AG09309 (cell line): ENCODE measurements at regions not wholly inside any gene's neighbourhood (a gene's known extent, or its start where the extent isn't known, plus 50 kb on each side); places are given as distances from the start of the nearest gene placed in this dataset.

Source experiments
- DNase-seq: peaks from one replicate; pipeline ENCODE4 v3.0.0-alpha.2; 2010; ENCODE audit warnings: low read depth
- H3K4me3 ChIP-seq: 2 replicates; pipeline ENCODE4 v1.5.1; 2011; ENCODE audit warnings: mild to moderate bottlenecking, low read depth, low read length, moderate library complexity; ENCODE audit not compliant: control insufficient read depth
- TF ChIP-seq, protein P1 (sequence below): IDR thresholded peaks from 2 replicates; pipeline ENCODE4 v1.5.1; 2011; ENCODE audit warnings: mild to moderate bottlenecking, low read depth, low read length, inconsistent platforms; ENCODE audit not compliant: insufficient read depth, control insufficient read depth; ENCODE audit errors: missing control alignments

DNA sequence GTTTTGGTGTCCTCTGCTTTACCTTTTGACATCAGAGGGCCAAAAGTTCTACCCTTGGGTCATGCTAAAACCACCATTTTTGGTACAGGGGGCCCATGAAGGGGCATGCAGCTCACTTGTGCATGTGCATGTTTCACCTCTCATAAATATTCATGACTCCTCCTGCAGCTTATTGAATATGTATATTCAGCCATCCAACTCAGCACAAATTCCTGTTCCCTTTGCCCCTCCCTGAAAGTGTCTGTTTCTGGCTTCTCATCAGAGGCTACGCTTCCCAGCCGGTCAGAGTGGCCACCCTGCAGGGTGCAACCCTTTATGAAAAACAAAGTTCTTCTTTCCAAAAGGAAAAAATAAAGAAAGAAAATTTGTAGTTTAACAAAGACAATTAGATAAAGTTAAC lies 82.3 kb upstream of the UQCRFS1 start:
- no peak for DNase-seq
- TF ChIP-seq, protein P1, sequence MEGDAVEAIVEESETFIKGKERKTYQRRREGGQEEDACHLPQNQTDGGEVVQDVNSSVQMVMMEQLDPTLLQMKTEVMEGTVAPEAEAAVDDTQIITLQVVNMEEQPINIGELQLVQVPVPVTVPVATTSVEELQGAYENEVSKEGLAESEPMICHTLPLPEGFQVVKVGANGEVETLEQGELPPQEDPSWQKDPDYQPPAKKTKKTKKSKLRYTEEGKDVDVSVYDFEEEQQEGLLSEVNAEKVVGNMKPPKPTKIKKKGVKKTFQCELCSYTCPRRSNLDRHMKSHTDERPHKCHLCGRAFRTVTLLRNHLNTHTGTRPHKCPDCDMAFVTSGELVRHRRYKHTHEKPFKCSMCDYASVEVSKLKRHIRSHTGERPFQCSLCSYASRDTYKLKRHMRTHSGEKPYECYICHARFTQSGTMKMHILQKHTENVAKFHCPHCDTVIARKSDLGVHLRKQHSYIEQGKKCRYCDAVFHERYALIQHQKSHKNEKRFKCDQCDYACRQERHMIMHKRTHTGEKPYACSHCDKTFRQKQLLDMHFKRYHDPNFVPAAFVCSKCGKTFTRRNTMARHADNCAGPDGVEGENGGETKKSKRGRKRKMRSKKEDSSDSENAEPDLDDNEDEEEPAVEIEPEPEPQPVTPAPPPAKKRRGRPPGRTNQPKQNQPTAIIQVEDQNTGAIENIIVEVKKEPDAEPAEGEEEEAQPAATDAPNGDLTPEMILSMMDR, result no peak
- H3K4me3 ChIP-seq, result no peak overlapping the region

DNA sequence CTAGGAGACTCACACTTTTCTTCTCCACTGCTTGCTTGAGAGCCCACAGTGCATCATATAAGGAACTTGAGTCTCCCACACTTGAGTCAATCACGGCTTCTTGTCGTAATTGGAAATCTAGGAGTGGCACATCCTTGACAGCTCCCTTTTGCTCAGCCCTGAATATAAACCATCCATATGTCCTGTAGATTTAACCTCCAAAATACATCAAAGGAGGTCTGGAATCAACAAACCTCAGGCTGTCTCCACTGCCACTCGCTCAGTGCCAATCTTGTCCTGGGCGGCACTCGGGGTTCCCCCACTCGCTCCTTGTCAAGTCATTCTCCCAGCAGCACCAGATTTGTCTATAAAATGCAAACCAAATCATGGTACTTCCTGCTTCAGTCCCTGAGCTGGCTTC lies 84.4 kb upstream of the UQCRFS1 start:
- DNase-seq, result no peak
- TF ChIP-seq, protein P1, result no peak
- H3K4me3 ChIP-seq, result no peak overlapping the region

DNA sequence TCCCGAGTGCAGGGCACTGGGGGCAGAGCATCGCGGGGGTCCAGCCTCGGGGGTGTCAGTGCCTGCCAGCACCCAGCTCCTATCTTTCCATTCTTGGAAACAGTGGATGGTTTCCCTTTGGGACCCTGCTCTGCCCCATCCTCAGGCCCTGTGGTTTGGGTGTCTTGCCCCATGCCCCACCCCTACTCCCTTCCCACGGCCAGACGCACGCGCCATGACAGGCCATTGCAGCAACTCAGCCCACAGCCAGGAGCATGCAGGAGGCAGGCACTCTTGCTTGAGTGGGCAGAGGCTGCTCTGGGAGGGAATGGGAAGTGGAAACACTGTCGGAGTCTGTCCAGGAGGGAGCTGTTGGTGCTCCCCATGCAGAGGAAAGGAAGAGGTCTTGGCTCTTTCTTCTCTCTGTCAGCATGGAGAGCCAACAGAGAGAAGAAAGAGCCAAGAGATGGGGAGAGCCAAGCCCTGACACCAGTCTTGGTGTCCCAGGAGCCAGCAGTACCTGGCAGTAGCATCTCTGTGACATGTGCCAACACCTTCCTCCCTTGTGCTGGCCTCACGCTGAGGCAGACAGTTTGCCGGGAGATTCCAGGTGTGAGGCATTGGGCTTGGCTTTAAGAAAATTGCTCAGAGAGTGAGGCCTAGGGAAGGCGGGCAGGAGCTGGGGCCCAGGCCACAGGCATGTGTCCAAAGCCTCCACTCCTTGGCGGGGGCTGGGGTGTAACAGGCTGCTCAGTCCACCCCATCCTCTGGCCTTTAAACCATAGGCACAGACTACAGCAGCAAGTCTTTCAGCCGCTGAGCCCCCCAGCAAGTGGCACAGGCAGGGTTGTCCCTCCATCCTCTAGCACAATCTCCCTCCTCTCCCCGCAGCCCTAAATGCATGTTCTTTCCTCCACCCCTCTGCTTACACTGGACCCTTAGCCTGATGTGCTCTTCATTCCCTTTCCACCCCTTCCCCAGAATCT lies 86.7 kb upstream of the UQCRFS1 start:
- TF ChIP-seq, protein P1, result no peak
- no peak overlapping the region for H3K4me3 ChIP-seq
- DNase-seq, result no peak

DNA sequence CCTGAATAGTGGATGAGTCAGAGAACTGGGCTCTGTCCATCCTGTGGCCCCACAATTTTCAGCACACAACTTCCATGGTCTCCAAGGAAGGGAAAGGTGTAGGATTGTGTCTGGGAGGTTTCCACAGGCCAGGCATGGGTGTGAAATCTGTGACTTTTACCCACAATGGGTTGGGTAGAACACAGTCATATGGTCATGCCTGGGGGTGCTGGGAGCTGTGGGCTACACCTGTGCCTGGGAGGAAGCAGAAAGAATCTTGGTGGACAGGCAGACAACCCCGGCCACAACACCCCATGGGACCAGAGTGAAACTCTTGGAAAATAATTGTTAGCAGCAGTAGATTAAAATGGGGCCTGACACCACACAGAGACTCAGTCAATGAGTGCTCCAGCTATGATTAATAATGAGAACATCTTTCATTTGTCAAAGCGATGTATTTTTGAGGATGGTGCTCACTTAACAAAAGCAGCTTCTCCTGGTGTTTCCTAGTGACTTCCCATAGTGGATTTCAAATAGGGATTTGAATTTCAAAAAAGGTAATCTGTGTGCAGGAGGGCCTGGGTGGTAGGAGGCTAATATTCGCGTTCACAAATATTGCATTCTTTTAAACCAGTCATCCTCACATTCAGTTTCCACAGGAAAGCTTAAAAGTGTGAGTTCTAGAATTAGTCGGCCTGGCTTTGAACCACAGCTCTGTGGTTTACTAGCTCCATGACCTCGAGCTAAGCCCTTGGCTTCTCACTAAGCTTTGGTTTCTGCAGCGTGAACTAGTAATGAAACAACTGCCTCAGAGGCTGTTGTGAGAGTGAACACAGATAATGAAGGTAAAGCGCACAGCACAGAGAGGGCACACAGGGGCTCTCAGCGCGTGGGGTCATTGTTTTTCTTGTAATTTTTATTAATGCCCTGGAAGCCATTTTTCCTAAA lies 89.3 kb upstream of the UQCRFS1 start:
- no peak overlapping the region for H3K4me3 ChIP-seq
- TF ChIP-seq, protein P1, result no peak
- no peak for DNase-seq

DNA sequence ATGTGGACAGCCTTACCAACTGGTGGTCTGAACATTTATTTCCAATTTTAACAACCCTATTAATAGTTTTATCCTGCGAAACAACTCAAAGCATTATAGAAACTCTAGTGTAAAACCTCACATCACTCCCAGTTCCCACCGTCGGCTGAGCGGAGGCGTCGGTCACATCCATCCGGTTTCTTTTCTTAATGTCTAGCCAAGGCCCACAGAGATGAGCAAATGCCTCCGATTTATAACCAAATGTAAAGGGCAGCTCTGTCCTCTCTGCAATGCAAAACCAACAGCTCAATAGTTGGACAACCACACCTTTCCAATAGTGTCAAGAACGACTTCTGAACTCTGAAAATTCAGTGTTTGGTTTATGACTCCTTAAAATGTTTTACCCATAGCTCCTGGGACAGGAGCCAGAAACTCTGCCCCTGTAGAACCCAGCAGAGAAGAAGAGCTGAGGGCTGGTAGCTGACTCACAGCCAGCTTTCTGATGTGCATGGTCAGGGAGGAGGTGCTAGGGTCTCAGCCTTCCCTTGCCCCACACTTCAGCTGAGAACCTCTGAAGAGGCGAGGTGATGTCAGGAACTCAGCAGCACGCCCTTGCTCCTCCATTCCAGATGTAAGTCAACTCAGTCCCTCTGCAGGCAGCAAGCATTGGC lies 90.2 kb upstream of the UQCRFS1 start:
- TF ChIP-seq, protein P1, result no peak
- H3K4me3 ChIP-seq, result no peak overlapping the region
- DNase-seq, result no peak

DNA sequence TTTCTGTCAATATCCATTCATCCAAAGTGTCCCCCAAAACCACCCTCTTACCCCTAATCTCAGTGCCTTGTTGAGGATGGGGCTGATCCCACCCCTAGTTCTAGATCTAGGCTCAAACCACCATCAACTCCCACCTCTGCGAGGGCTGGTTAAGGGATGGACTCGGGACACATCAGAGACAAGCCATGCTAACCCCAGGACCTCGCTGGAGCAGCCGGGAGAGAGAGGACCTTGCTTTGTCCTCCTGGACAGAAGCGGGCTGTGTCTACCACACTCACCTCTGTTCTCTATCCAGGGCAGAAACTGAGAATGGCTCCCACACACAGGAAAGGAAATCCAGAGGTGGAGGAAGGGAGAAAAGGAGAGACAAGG lies 90.8 kb upstream of the UQCRFS1 start:
- TF ChIP-seq, protein P1, result no peak
- DNase-seq, result no peak
- H3K4me3 ChIP-seq, result no peak overlapping the region
